ENCODE measurements at regions not wholly inside any gene's neighbourhood (a gene's known extent, or its start where the extent isn't known, plus 50 kb on each side); places are given as distances from the start of the nearest gene placed in this dataset.
A peak's percentile ranks its signal among the peaks of the same experiment; 100 is the strongest.

GRCh38 chr2:182595650-182596049 lies 120.4 kb upstream of the DNAJC10 start:
- H3K4me1 ChIP-seq = no peaks in the 10 kb centered on the region
- H3K36me3 ChIP-seq = no peaks in the 10 kb centered on the region
- H3K4me3 ChIP-seq = no peak overlapping the region
- no peak for TF ChIP-seq POLR2AphosphoS5 (IDR thresholded peaks at IDR 0.05)
- no peak for TF ChIP-seq EP300 (IDR thresholded peaks at IDR 0.05)
- TF ChIP-seq POLR2A (IDR thresholded peaks at IDR 0.05) = no peak
- TF ChIP-seq CTCF (IDR thresholded peaks at IDR 0.05) = no peak
- H3K27ac ChIP-seq = no peak overlapping the region
- H3K9me3 ChIP-seq = no peaks in the 10 kb centered on the region
- no peak for DNase-seq
- no peaks in the 10 kb centered on the region for H3K27me3 ChIP-seq
- intact Hi-C loops (cut with DNase I; ENCODE audit: low total_unique reads) = no loop called here
- 84 to 97% (median 88%) methylated on average over 2 of the region's 2 CpGs for WGBS, 5 donors

- 54 to 75% (median 59%) methylated on average over 7 of the region's 7 CpGs for WGBS, 5 donors
- Histone ChIP-seq H3K4me3 (no peak overlapping the region), H3K4me1 (no peaks in the 10 kb centered on the region), H3K27me3 (no peaks in the 10 kb centered on the region), H3K9me3 (no peaks in the 10 kb centered on the region), H3K27ac (no peak overlapping the region), H3K36me3 (no peaks in the 10 kb centered on the region)
- no peak for TF ChIP-seq EP300 (IDR thresholded peaks at IDR 0.05)
- TF ChIP-seq POLR2A (IDR thresholded peaks at IDR 0.05) = no peak
- no peak for TF ChIP-seq CTCF (IDR thresholded peaks at IDR 0.05)
- no peak for TF ChIP-seq POLR2AphosphoS5 (IDR thresholded peaks at IDR 0.05)
- peak in 1 of 2 donors; percentile 20 for DNase-seq
- intact Hi-C loops (cut with DNase I; ENCODE audit: low total_unique reads) = no loop called here
Observed at GRCh38 chr2:182597570-182598295, 118.3 kb upstream of the DNAJC10 start.

DNA sequence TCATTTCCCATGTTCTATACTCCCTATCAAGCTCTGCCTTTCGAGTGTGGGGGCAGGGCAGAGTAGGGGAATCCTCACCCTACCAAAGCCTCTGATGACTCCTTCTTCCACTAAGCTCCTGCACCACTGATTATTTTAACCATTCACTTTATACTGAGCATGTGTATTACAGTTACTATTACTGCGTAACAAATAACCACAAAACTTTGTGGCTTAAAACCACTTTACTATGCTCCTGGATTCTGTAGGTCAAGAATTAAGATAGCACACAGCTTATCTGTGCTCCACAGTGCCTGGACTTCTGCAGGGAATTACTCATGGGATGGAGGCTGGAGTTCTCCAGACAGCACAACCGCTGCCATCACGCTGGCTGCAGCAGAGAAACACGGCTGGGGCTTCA lies 117.4 kb upstream of the DNAJC10 start:
- intact Hi-C loops (cut with DNase I; ENCODE audit: low total_unique reads) = no loop called here
- H3K27me3 ChIP-seq = no peaks in the 10 kb centered on the region
- H3K27ac ChIP-seq = no peak overlapping the region
- DNase-seq = no peak
- H3K4me1 ChIP-seq = no peaks in the 10 kb centered on the region
- H3K4me3 ChIP-seq = no peak overlapping the region
- H3K36me3 ChIP-seq = no peaks in the 10 kb centered on the region
- WGBS, 5 donors = 81 to 89% (median 88%) methylated on average over 2 to 5 of the region's 5 CpGs
- TF ChIP-seq EP300 (IDR thresholded peaks at IDR 0.05) = no peak
- TF ChIP-seq POLR2AphosphoS5 (IDR thresholded peaks at IDR 0.05) = no peak
- no peak for TF ChIP-seq CTCF (IDR thresholded peaks at IDR 0.05)
- TF ChIP-seq POLR2A (IDR thresholded peaks at IDR 0.05) = no peak
- no peaks in the 10 kb centered on the region for H3K9me3 ChIP-seq

GRCh38 chr2:182605166-182605565 lies 110.9 kb upstream of the DNAJC10 start:
- H3K27me3 ChIP-seq = no peaks in the 10 kb centered on the region
- no peaks in the 10 kb centered on the region for H3K4me1 ChIP-seq
- intact Hi-C loops (cut with DNase I; ENCODE audit: low total_unique reads) = no loop called here
- H3K27ac ChIP-seq = no peak overlapping the region
- TF ChIP-seq POLR2A (IDR thresholded peaks at IDR 0.05) = no peak
- TF ChIP-seq EP300 (IDR thresholded peaks at IDR 0.05) = no peak
- TF ChIP-seq CTCF (IDR thresholded peaks at IDR 0.05) = no peak
- no peak for TF ChIP-seq POLR2AphosphoS5 (IDR thresholded peaks at IDR 0.05)
- no peak overlapping the region for H3K4me3 ChIP-seq
- 92 to 99% (median 94%) methylated on average over 4 of the region's 4 CpGs for WGBS, 5 donors
- H3K36me3 ChIP-seq = no peaks in the 10 kb centered on the region
- no peak for DNase-seq
- H3K9me3 ChIP-seq = peaks cover 0 to 5% (median 0%) of the 10 kb centered on the region in 4 donors

Data from stomach (tissue), 8 donors.